K562 (cell line): ENCODE measurements at regions not wholly inside any gene's neighbourhood (a gene's known extent, or its start where the extent isn't known, plus 50 kb on each side); places are given as distances from the start of the nearest gene placed in this dataset.

Source experiments
- ATAC-seq: fragments of 200-7000 bp; cut with Tn5 transposase; 3 replicates; pipeline ENCODE4 v1.9.1; 2020; ENCODE audit warnings: moderate library complexity
- BruUV-seq: library from RNA; stranded (reverse); fragments of 400-500 nt; replicated peaks from 2 replicates; lab custom pipeline; 2021; lab: Mats Ljungman, UMichigan
- CTCF ChIA-PET: fragments of 300-600 bp; formaldehyde crosslinking; extraction: SDS; loops from one replicate; lab custom pipeline; 2021; ENCODE audit warnings: low intra/inter-chr PET ratio; lab: Yijun Ruan, JAX
- POLR2A ChIA-PET: fragments of 300-600, 350-650 bp; sonication (Branson Sonifier 250); formaldehyde crosslinking; extraction: SDS; loops from one replicate; lab custom pipeline; 2021; ENCODE audit warnings: antibody characterized with exemption, inconsistent platforms; lab: Yijun Ruan, JAX
- DNase-seq, 4 experiments: peaks; one replicate each; pipeline versions ENCODE4 v3.0.0 to v3.0.0-alpha.2; 2011 to 2018; ENCODE audit warnings: low spot score in 3 of 4, mixed read lengths in 3 of 4; ENCODE audit errors: extremely low read depth in 1 of 4
- FAIRE-seq: peaks from 2 replicates; lab custom pipeline; 2011; peaks lifted over from hg19 to GRCh38; lab: Jason Lieb, UNC
- H2AFZ ChIP-seq: 2 replicates; pipeline ENCODE4 v1.6.0; 2011; ENCODE audit warnings: low read depth, low read length, control low read depth, inconsistent platforms
- H3K27ac ChIP-seq: fragments of 200-600 bp; 3 replicates; pipeline ENCODE4 v1.8.0; 2011; ENCODE audit warnings: low read depth, mild to moderate bottlenecking, control low read depth, inconsistent platforms, low read length, moderate library complexity, mixed read lengths; ENCODE audit errors: extremely low read depth
- H3K27me3 ChIP-seq, 2 experiments: fragments of 300-600 bp in 1 of 2; 2 replicates in 1 of 2; 3 replicates in 1 of 2; pipeline versions ENCODE4 v1.6.0 to v1.8.0; 2011; ENCODE audit warnings: inconsistent platforms in 2 of 2, low read length in 2 of 2, mild to moderate bottlenecking in 1 of 2, mixed read lengths in 1 of 2, moderate library complexity in 1 of 2; ENCODE audit not compliant: control insufficient read depth in 2 of 2, insufficient read depth in 2 of 2
- H3K36me3 ChIP-seq: fragments of 300-600 bp; 3 replicates; pipeline ENCODE4 v1.8.0; 2011; ENCODE audit warnings: mild to moderate bottlenecking, low read length, inconsistent platforms; ENCODE audit not compliant: control insufficient read depth, insufficient read depth
- H3K4me1 ChIP-seq, 2 experiments: fragments of 200-600 bp in 1 of 2; replicated peaks in 1 of 2; 2 replicates in 1 of 2; 3 replicates in 1 of 2; pipeline versions ENCODE4 v1.5.1 to v1.8.0; 2011; ENCODE audit warnings: inconsistent platforms in 2 of 2, low read length in 2 of 2, mild to moderate bottlenecking in 1 of 2, mixed read lengths in 1 of 2, moderate library complexity in 1 of 2; ENCODE audit not compliant: control insufficient read depth in 2 of 2, insufficient read depth in 2 of 2
- H3K4me2 ChIP-seq: 2 replicates; pipeline ENCODE4 v1.6.1; 2011; ENCODE audit warnings: low read length, control low read depth, inconsistent platforms, mixed read lengths; ENCODE audit not compliant: insufficient read depth
- H3K4me3 ChIP-seq: fragments of 200-600 bp; sonication (generic), shearing (Covaris generic); 2 replicates; pipeline ENCODE4 v1.5.1; 2016; ENCODE audit warnings: control low read depth, inconsistent platforms
- H3K79me2 ChIP-seq: fragments of 200-600 bp; 3 replicates; pipeline ENCODE4 v1.8.0; 2011; ENCODE audit warnings: low read length, inconsistent platforms; ENCODE audit not compliant: control insufficient read depth, insufficient read depth
- H3K9ac ChIP-seq, 2 experiments: 2 replicates each; pipeline versions ENCODE4 v1.6.0 to v1.6.1; 2011; ENCODE audit warnings: low read depth in 2 of 2, low read length in 2 of 2, control low read depth in 1 of 2, inconsistent platforms in 1 of 2, mild to moderate bottlenecking in 1 of 2, mixed read lengths in 1 of 2; ENCODE audit not compliant: insufficient read depth in 1 of 2
- H3K9me1 ChIP-seq: one replicate; pipeline ENCODE4 v1.6.0; 2011; ENCODE audit warnings: inconsistent platforms, mild to moderate bottlenecking, low read length, moderate library complexity; ENCODE audit not compliant: control insufficient read depth, insufficient read depth
- H3K9me3 ChIP-seq: replicated peaks from 2 replicates; pipeline ENCODE4 v1.5.1; 2011; ENCODE audit warnings: low read depth, low read length, inconsistent platforms; ENCODE audit not compliant: control insufficient read depth, insufficient read depth
- H4K20me1 ChIP-seq: replicated peaks from 2 replicates; pipeline ENCODE4 v1.6.1; 2011; ENCODE audit warnings: low read length, inconsistent platforms, mixed read lengths; ENCODE audit not compliant: control insufficient read depth, insufficient read depth
- BHLHE40 ChIP-seq: IDR thresholded peaks from 2 replicates; pipeline ENCODE4 v1.6.1; 2011; ENCODE audit warnings: low read length, improper control_type of control experiment
- BRD9 ChIP-seq: fragments of 450-650 bp; IDR thresholded peaks from 2 replicates; pipeline ENCODE4 v1.6.1; 2018; ENCODE audit warnings: low read depth; ENCODE audit not compliant: partially characterized antibody
- CBFA2T2 ChIP-seq: fragments of 450-650 bp; conservative IDR thresholded peaks from 2 replicates; pipeline ENCODE4 v1.6.1; 2017; ENCODE audit warnings: mild to moderate bottlenecking
- GMEB1 ChIP-seq: fragments of 250-450 bp; sonication (Bioruptor Pico); IDR thresholded peaks from 2 replicates; pipeline ENCODE4 v1.4.0; 2020; ENCODE audit warnings: mild to moderate bottlenecking
- KDM2B ChIP-seq: fragments of 250-450 bp; sonication (Bioruptor Pico); IDR thresholded peaks from 2 replicates; pipeline ENCODE4 v1.8.0; 2021; ENCODE audit warnings: mild to moderate bottlenecking, moderate library complexity
- MTA3 ChIP-seq: fragments of 450-650 bp; formaldehyde crosslinking; IDR thresholded peaks from 2 replicates; pipeline ENCODE4 v1.6.1; 2017; ENCODE audit warnings: mild to moderate bottlenecking, borderline replicate concordance
- NFATC3 ChIP-seq: fragments of 450-650 bp; IDR thresholded peaks from 2 replicates; pipeline ENCODE4 v1.6.1; 2017; ENCODE audit warnings: mild to moderate bottlenecking
- NR2C2 ChIP-seq, 2 experiments: fragments of 200-800 bp in 1 of 2; sonication (Bioruptor generic) in 1 of 2; sonication (generic) in 1 of 2; formaldehyde crosslinking in 1 of 2; IDR thresholded peaks; 2 replicates each; pipeline versions ENCODE4 v1.6.1 to v1.8.0; 2016 to 2022; ENCODE audit warnings: mild to moderate bottlenecking in 1 of 2, missing compliant biosample characterization in 1 of 2, missing genetic modification characterization in 1 of 2, missing genetic modification reagents in 1 of 2
- RFX5 ChIP-seq: IDR thresholded peaks from 2 replicates; pipeline ENCODE4 v1.6.1; 2011; ENCODE audit warnings: low read depth, mild to moderate bottlenecking, improper control_type of control experiment, low read length
- SIN3B ChIP-seq: fragments of 450-650 bp; IDR thresholded peaks from 2 replicates; pipeline ENCODE4 v1.6.1; 2017; ENCODE audit warnings: low read depth, mild to moderate bottlenecking, moderate library complexity
- SP1 ChIP-seq: sonication (generic); formaldehyde crosslinking; IDR thresholded peaks from 2 replicates; pipeline ENCODE4 v1.8.1; 2022; ENCODE audit warnings: mild to moderate bottlenecking, missing genetic modification reagents
- SUPT5H ChIP-seq: fragments of 450-650 bp; IDR thresholded peaks from 2 replicates; pipeline ENCODE4 v1.6.1; 2016
- U2AF1 ChIP-seq: fragments of 200-400 bp; formaldehyde crosslinking; optimal IDR thresholded peaks from 2 replicates; pipeline ENCODE3; 2017; ENCODE audit warnings: mild to moderate bottlenecking, low read depth, low read length, moderate library complexity
- ZNF143 ChIP-seq: sonication (generic); formaldehyde crosslinking; IDR thresholded peaks from 2 replicates; pipeline ENCODE4 v1.9.0; 2022; ENCODE audit warnings: mild to moderate bottlenecking, missing genetic modification reagents
- WGBS: fragments of 100-300 bp; shearing (Covaris generic); methylation state at CpG from one replicate; pipeline ENCODE4 v1.1.6; 2016; ENCODE audit warnings: low coverage, mixed read lengths; ENCODE audit not compliant: insufficient coverage; ENCODE audit errors: missing lambda C conversion rate; 5-methylcytosine and 5-hydroxymethylcytosine counted together
- in situ Hi-C: fragments of 300-500 bp; cut with MboI; formaldehyde crosslinking; loops from 4 replicates; pipeline ENCODE4 v1.15.0; 2018; ENCODE audit warnings: inconsistent platforms, mixed read lengths
- intact Hi-C: fragments of 100-400 bp; cut with micrococcal nuclease; formaldehyde crosslinking; loops from 2 replicates; pipeline ENCODE4 v1.14.2; 2022
- TF ChIP-seq, protein P1 (sequence below): fragments of 450-650 bp; formaldehyde crosslinking; IDR thresholded peaks from 2 replicates; pipeline ENCODE4 v1.4.0; 2022; ENCODE audit warnings: mild to moderate bottlenecking, moderate library complexity

DNA sequence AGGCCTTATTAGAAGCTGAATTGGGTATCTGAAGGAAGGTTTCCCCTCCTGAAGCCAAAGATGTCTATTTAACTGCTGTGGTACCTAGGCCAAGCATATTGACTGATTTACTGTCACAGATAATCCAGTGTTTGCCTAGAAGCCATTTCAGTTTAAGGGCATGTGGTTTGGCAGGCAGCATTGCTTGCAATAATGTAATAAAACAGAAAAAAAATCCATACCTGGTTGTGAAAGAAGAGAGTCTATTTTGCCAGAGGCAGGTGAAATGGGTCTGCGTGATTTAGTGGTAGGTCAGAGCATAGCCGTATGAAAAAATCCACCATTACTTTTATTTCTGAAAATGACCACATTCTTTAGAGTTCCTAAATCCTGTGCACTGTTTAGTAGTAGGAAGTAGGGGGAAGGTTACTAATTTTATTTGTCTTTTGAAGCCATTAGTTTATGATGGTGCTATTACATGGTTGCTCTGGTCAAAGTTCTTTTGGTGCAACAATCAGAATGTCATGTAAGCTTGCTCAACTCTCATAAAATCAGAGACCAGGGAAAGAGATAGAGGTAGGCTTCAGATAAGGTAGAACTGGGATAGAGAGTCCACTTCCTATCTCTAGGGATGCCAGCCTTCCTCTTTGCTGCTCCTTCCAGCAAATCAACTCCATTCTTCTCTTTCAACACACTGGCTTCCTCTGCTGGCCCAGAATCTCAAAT lies 343.4 kb downstream of the GPD2 start:
- no peak overlapping the region for H3K9ac ChIP-seq
- H3K9me3 ChIP-seq = no peaks in the 10 kb centered on the region
- H3K4me2 ChIP-seq = no peak overlapping the region
- WGBS = 41% methylated on average over 2 of the region's 2 CpGs
- no TSS peak for BruUV-seq
- ATAC-seq (no peak), DNase-seq (no peak), FAIRE-seq (no peak)
- no peak overlapping the region for H2AFZ ChIP-seq
- no peaks in the 10 kb centered on the region for H3K9me1 ChIP-seq
- H3K27ac ChIP-seq = no peak overlapping the region
- POLR2A ChIA-PET = no interaction called here
- H3K36me3 ChIP-seq = no peaks in the 10 kb centered on the region
- H4K20me1 ChIP-seq = no peaks in the 10 kb centered on the region
- in situ Hi-C loops = no loop called here
- intact Hi-C loops = no loop called here
- no peaks in the 10 kb centered on the region for H3K4me1 ChIP-seq
- no peak overlapping the region for H3K4me3 ChIP-seq
- H3K79me2 ChIP-seq = no peaks in the 10 kb centered on the region
- H3K27me3 ChIP-seq = no peaks in the 10 kb centered on the region
- CTCF ChIA-PET = no interaction called here
- TF ChIP-seq SIN3B (no peak), ZNF143 (no peak), SP1 (no peak), SUPT5H (no peak), NR2C2 (CRISPR knock-in tag; IDR thresholded peaks at IDR 0.05) (no peak), NR2C2 (tag; IDR thresholded peaks at IDR 0.05) (no peak), BRD9 (no peak), NFATC3 (no peak), GMEB1 (CRISPR knock-in tag) (no peak), RFX5 (no peak), U2AF1 (no peak), CBFA2T2 (no peak), KDM2B (no peak), MTA3 (no peak), BHLHE40 (no peak)
- TF ChIP-seq, protein P1, sequence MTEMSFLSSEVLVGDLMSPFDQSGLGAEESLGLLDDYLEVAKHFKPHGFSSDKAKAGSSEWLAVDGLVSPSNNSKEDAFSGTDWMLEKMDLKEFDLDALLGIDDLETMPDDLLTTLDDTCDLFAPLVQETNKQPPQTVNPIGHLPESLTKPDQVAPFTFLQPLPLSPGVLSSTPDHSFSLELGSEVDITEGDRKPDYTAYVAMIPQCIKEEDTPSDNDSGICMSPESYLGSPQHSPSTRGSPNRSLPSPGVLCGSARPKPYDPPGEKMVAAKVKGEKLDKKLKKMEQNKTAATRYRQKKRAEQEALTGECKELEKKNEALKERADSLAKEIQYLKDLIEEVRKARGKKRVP (CRISPR knock-in tag) = no peak
